AG04450 (cell line): ENCODE measurements at regions not wholly inside any gene's neighbourhood (a gene's known extent, or its start where the extent isn't known, plus 50 kb on each side); places are given as distances from the start of the nearest gene placed in this dataset.

Source experiments
- CTCF ChIA-PET: fragments of 300-600, 350-600 bp; formaldehyde crosslinking; extraction: SDS; loops from one replicate; lab custom pipeline; 2022; ENCODE audit warnings: antibody characterized with exemption, inconsistent platforms; lab: Charles Lee
- POLR2A ChIA-PET: fragments of 350-600 bp; formaldehyde crosslinking; extraction: SDS; loops from one replicate; lab custom pipeline; 2021; ENCODE audit warnings: antibody characterized with exemption, inconsistent platforms; lab: Yijun Ruan, JAX
- DNase-seq: peaks from one replicate; pipeline ENCODE4 v3.0.0-alpha.2; 2011; ENCODE audit warnings: low read depth, low spot score
- H3K27ac ChIP-seq: one replicate; pipeline ENCODE4 v1.5.1; 2012; ENCODE audit warnings: low read depth, low read length, control low read depth
- H3K27me3 ChIP-seq: one replicate; pipeline ENCODE4 v1.6.0; 2012; ENCODE audit warnings: low read length; ENCODE audit not compliant: control insufficient read depth, insufficient read depth
- H3K4me3 ChIP-seq: 2 replicates; pipeline ENCODE4 v1.5.1; 2011; ENCODE audit warnings: mild to moderate bottlenecking, low read depth, low read length, control low read depth
- H3K9me3 ChIP-seq: 2 replicates; pipeline ENCODE4 v1.5.1; 2012; ENCODE audit warnings: low read length; ENCODE audit not compliant: control insufficient read depth, insufficient read depth
- CTCF ChIP-seq: IDR thresholded peaks from 2 replicates; pipeline ENCODE4 v1.5.1; 2011; ENCODE audit warnings: low read depth, low read length, control low read depth, inconsistent platforms

GRCh38 chr18:44130376-44130942 is 550.2 kb upstream of the SETBP1 start:
- H3K27ac ChIP-seq = no peak overlapping the region
- H3K27me3 ChIP-seq = no peaks in the 10 kb centered on the region
- DNase-seq = no peak
- ChIA-PET POLR2A (no interaction called here), CTCF (interaction anchor here (0.7 to 1.2 kb wide), 7 partner anchors 10 to 512 kb away, joined by 3 to 5 read pairs (median 3); no protein-coding TSS in a partner anchor)
- no peak overlapping the region for H3K4me3 ChIP-seq
- no peaks in the 10 kb centered on the region for H3K9me3 ChIP-seq
- TF ChIP-seq CTCF = peak; percentile 56

GRCh38 chr18:44133483-44133882 is 547.2 kb upstream of the SETBP1 start:
- ChIA-PET CTCF (no interaction called here), POLR2A (no interaction called here)
- Histone ChIP-seq H3K27ac (no peak overlapping the region), H3K9me3 (no peaks in the 10 kb centered on the region), H3K27me3 (no peaks in the 10 kb centered on the region), H3K4me3 (no peak overlapping the region)
- no peak for TF ChIP-seq CTCF
- no peak for DNase-seq

GRCh38 chr18:44134447-44134846 is 546.2 kb upstream of the SETBP1 start:
- Histone ChIP-seq H3K27me3 (no peaks in the 10 kb centered on the region), H3K4me3 (no peak overlapping the region), H3K9me3 (no peaks in the 10 kb centered on the region), H3K27ac (no peak overlapping the region)
- DNase-seq = no peak
- POLR2A ChIA-PET = no interaction called here
- CTCF ChIA-PET = interaction anchor here (0.8 kb wide), 1 partner anchor 12 kb away, joined by 3 read pairs; no protein-coding TSS in a partner anchor
- TF ChIP-seq CTCF = no peak

- no peak overlapping the region for H3K4me3 ChIP-seq
- TF ChIP-seq CTCF = no peak
- H3K9me3 ChIP-seq = no peaks in the 10 kb centered on the region
- POLR2A ChIA-PET = no interaction called here
- DNase-seq = no peak
- CTCF ChIA-PET = no interaction called here
- no peak overlapping the region for H3K27ac ChIP-seq
- no peaks in the 10 kb centered on the region for H3K27me3 ChIP-seq
Observed at GRCh38 chr18:44135741-44136140, 544.9 kb upstream of the SETBP1 start.

GRCh38 chr18:44136326-44136725 is 544.4 kb upstream of the SETBP1 start:
- TF ChIP-seq CTCF = no peak
- POLR2A ChIA-PET = no interaction called here

More at GRCh38 chr18:44136326-44136725, 544.4 kb upstream of the SETBP1 start:
- DNase-seq = no peak
- no peaks in the 10 kb centered on the region for H3K9me3 ChIP-seq
- CTCF ChIA-PET = no interaction called here
- no peaks in the 10 kb centered on the region for H3K27me3 ChIP-seq
- no peak overlapping the region for H3K4me3 ChIP-seq
- H3K27ac ChIP-seq = no peak overlapping the region
